GM23338 (cell line): ENCODE measurements at regions not wholly inside any gene's neighbourhood (a gene's known extent, or its start where the extent isn't known, plus 50 kb on each side); places are given as distances from the start of the nearest gene placed in this dataset.

Experiments
- ATAC-seq: fragments of 200-7000 bp; cut with Tn5 transposase; 3 replicates; pipeline ENCODE4 v1.9.1; 2020
- DNase-seq: peaks from one replicate; pipeline ENCODE4 v3.0.0-alpha.2; 2015; ENCODE audit warnings: low spot score
- H2AFZ ChIP-seq: fragments of 200-600 bp; sonication (generic); 2 replicates; pipeline ENCODE4 v1.8.0; 2016; ENCODE audit warnings: antibody characterized with exemption, mild to moderate bottlenecking, moderate library complexity
- H3F3A ChIP-seq: fragments of 200-600 bp; sonication (generic); replicated peaks from 2 replicates; pipeline ENCODE4 v1.8.0; 2017; ENCODE audit warnings: antibody characterized with exemption, mixed run types, low read depth
- H3K27ac ChIP-seq: fragments of 200-600 bp; sonication (generic); 2 replicates; pipeline ENCODE4 v1.6.1; 2016; ENCODE audit warnings: low read depth
- H3K27me3 ChIP-seq: fragments of 200-600 bp; sonication (generic); 2 replicates; pipeline ENCODE4 v1.8.0; 2016; ENCODE audit warnings: mild to moderate bottlenecking, mixed run types, moderate library complexity; ENCODE audit not compliant: insufficient read depth
- H3K36me3 ChIP-seq: fragments of 200-600 bp; sonication (generic); 2 replicates; pipeline ENCODE4 v1.8.0; 2016; ENCODE audit warnings: mild to moderate bottlenecking; ENCODE audit not compliant: insufficient read depth
- H3K4me1 ChIP-seq: fragments of 200-600 bp; sonication (generic); 2 replicates; pipeline ENCODE4 v1.8.0; 2016; ENCODE audit warnings: mild to moderate bottlenecking, moderate library complexity; ENCODE audit not compliant: insufficient read depth
- H3K4me2 ChIP-seq: fragments of 200-600 bp; sonication (generic); 2 replicates; pipeline ENCODE4 v1.7.1; 2017; ENCODE audit warnings: mixed run types
- H3K4me3 ChIP-seq: fragments of 200-600 bp; sonication (generic); 2 replicates; pipeline ENCODE4 v1.6.1; 2016; ENCODE audit warnings: mixed run types
- H3K79me2 ChIP-seq: fragments of 200-600 bp; sonication (generic); replicated peaks from 2 replicates; pipeline ENCODE4 v1.8.0; 2017; ENCODE audit warnings: mild to moderate bottlenecking; ENCODE audit not compliant: insufficient read depth
- H3K9me2 ChIP-seq: fragments of 200-600 bp; sonication (generic); 2 replicates; pipeline ENCODE4 v1.8.0; 2017; ENCODE audit not compliant: insufficient read depth
- H4K20me1 ChIP-seq: fragments of 200-600 bp; sonication (generic); replicated peaks from 2 replicates; pipeline ENCODE4 v1.8.0; 2017; ENCODE audit warnings: mild to moderate bottlenecking; ENCODE audit not compliant: insufficient read depth
- H3K27ac Mint-ChIP-seq: 2 replicates; pipeline ENCODE4 v1.8.0; 2020; ENCODE audit warnings: inconsistent platforms, mild to moderate bottlenecking, moderate library complexity, mixed read lengths
- H3K27me3 Mint-ChIP-seq: 3 replicates; pipeline ENCODE4 v1.8.0; 2022; ENCODE audit warnings: low read depth, mild to moderate bottlenecking, moderate library complexity, mixed read lengths, inconsistent platforms; ENCODE audit not compliant: insufficient read depth, poor library complexity
- H3K36me3 Mint-ChIP-seq: 3 replicates; pipeline ENCODE4 v1.8.0; 2021; ENCODE audit warnings: low read depth, mild to moderate bottlenecking, inconsistent platforms, moderate library complexity, mixed read lengths
- H3K4me1 Mint-ChIP-seq: 3 replicates; pipeline ENCODE4 v1.8.0; 2020; ENCODE audit warnings: mild to moderate bottlenecking, inconsistent platforms, mixed read lengths
- H3K4me3 Mint-ChIP-seq: 3 replicates; pipeline ENCODE4 v1.8.0; 2021; ENCODE audit warnings: moderate library complexity, mild to moderate bottlenecking, inconsistent platforms, mixed read lengths
- H3K9me3 Mint-ChIP-seq: 3 replicates; pipeline ENCODE4 v1.8.0; 2020; ENCODE audit warnings: moderate library complexity, mild to moderate bottlenecking, inconsistent platforms, mixed read lengths
- EZH2 ChIP-seq: fragments of 200-600 bp; sonication (generic); IDR thresholded peaks from one replicate; pipeline ENCODE4 v1.8.0; 2017; ENCODE audit warnings: antibody characterized with exemption, mild to moderate bottlenecking, low read depth; ENCODE audit not compliant: unreplicated experiment
- EZH2phosphoT487 ChIP-seq: fragments of 200-600 bp; sonication (generic); IDR thresholded peaks from one replicate; pipeline ENCODE4 v1.8.1; 2018; ENCODE audit warnings: antibody characterized with exemption; ENCODE audit not compliant: unreplicated experiment
- JUNB ChIP-seq: IDR thresholded peaks from one replicate; pipeline ENCODE4 v1.6.1; 2016; ENCODE audit warnings: antibody characterized with exemption; ENCODE audit not compliant: unreplicated experiment
- NANOG ChIP-seq: IDR thresholded peaks from 2 replicates; pipeline ENCODE4 v1.6.1; 2016; ENCODE audit warnings: antibody characterized with exemption, borderline replicate concordance
- STAT1 ChIP-seq: IDR thresholded peaks from one replicate; pipeline ENCODE4 v1.6.1; 2016; ENCODE audit warnings: antibody characterized with exemption; ENCODE audit not compliant: unreplicated experiment
- ZNF114 ChIP-seq: fragments of 250-450 bp; sonication (Bioruptor Pico); IDR thresholded peaks from 2 replicates; pipeline ENCODE4 v1.5.0; 2020; ENCODE audit warnings: mild to moderate bottlenecking, moderate library complexity
- ZNF331 ChIP-seq: fragments of 250-450 bp; sonication (Bioruptor Pico); IDR thresholded peaks from 2 replicates; pipeline ENCODE4 v1.5.0; 2020; ENCODE audit warnings: low read depth, mild to moderate bottlenecking, moderate library complexity
- TF ChIP-seq, protein P1 (sequence below): IDR thresholded peaks from one replicate; pipeline ENCODE4 v1.6.1; 2018; ENCODE audit warnings: antibody characterized with exemption; ENCODE audit not compliant: unreplicated experiment
- TF ChIP-seq, protein P2 (sequence below): IDR thresholded peaks from 2 replicates; pipeline ENCODE4 v1.6.1; 2016; ENCODE audit warnings: antibody characterized with exemption
- TF ChIP-seq, protein P3 (sequence below): fragments of 250-450 bp; sonication (Bioruptor Pico); IDR thresholded peaks from 2 replicates; pipeline ENCODE4 v1.5.0; 2020; ENCODE audit warnings: mild to moderate bottlenecking, moderate library complexity

DNA sequence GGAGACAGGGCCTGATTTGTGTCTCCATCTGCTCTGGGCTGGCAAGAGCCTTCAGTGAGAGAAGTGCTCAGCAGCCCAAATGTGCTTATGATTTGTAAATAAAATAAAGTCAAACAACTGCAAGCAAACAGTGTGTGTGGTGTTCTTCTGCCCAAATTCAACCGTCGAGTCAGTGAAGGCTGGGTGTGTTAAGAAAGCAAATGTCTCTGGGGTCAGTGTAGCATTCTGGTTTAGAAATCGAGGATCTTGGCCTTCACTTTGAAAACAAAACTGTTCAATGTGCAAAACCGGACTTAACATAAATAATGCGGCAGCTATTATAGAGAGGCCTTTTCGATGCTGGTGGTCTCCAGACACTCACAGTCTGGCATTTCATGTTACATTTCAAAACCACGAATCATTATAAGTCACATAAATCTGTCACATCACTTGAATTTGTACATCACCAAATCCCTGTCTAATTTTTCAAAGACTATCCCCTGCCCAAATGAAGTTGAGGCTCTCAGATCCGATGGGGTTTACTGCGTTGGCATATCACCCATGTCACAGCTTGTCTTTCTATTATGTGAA, 158.6 kb upstream of the MYOCD start (continued):
- TF ChIP-seq NANOG (no peak), STAT1 (no peak), EZH2phosphoT487 (no peak), ZNF114 (no peak)
- TF ChIP-seq, protein P1, sequence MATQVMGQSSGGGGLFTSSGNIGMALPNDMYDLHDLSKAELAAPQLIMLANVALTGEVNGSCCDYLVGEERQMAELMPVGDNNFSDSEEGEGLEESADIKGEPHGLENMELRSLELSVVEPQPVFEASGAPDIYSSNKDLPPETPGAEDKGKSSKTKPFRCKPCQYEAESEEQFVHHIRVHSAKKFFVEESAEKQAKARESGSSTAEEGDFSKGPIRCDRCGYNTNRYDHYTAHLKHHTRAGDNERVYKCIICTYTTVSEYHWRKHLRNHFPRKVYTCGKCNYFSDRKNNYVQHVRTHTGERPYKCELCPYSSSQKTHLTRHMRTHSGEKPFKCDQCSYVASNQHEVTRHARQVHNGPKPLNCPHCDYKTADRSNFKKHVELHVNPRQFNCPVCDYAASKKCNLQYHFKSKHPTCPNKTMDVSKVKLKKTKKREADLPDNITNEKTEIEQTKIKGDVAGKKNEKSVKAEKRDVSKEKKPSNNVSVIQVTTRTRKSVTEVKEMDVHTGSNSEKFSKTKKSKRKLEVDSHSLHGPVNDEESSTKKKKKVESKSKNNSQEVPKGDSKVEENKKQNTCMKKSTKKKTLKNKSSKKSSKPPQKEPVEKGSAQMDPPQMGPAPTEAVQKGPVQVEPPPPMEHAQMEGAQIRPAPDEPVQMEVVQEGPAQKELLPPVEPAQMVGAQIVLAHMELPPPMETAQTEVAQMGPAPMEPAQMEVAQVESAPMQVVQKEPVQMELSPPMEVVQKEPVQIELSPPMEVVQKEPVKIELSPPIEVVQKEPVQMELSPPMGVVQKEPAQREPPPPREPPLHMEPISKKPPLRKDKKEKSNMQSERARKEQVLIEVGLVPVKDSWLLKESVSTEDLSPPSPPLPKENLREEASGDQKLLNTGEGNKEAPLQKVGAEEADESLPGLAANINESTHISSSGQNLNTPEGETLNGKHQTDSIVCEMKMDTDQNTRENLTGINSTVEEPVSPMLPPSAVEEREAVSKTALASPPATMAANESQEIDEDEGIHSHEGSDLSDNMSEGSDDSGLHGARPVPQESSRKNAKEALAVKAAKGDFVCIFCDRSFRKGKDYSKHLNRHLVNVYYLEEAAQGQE = no peak

DNA sequence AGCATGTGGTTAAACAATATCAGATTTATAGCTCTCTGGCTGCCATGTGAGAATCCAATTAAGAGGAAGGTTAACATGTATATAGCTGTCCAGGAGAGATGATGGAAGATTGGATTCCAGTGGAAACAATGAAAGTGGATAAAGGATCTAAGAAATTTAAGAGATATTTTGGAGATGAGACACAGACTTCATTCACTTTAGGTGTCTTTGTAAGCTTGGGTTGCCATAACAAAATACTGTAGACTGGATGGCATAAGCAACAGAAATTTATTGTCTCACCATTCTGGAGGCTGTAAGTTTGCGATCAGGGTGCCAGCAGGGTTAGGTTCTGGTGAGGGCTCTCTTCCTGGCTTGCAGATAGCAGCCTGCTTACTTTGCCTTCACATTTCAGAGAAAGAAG, 155.9 kb upstream of the MYOCD start:
- no peaks in the 10 kb centered on the region; the same call in 2 of the 3 replicates for H3K9me3 Mint-ChIP-seq
- Histone ChIP-seq H3K36me3 (no peaks in the 10 kb centered on the region), H3F3A (no peaks in the 10 kb centered on the region), H3K4me3 (no peak overlapping the region), H3K4me1 (no peaks in the 10 kb centered on the region), H3K27me3 (no peaks in the 10 kb centered on the region), H4K20me1 (no peaks in the 10 kb centered on the region), H3K27ac (no peak overlapping the region), H3K79me2 (no peaks in the 10 kb centered on the region), H2AFZ (no peak overlapping the region), H3K9me2 (0 out of 2 replicates have a peak, but pooled peaks cover 5% of the 10 kb centered on the region), H3K4me2 (no peak overlapping the region)
- H3K36me3 Mint-ChIP-seq = no peaks in the 10 kb centered on the region
- ATAC-seq (no peak), DNase-seq (no peak)
- no peak overlapping the region for H3K4me3 Mint-ChIP-seq
- no peak overlapping the region for H3K27ac Mint-ChIP-seq
- H3K27me3 Mint-ChIP-seq = no peaks in the 10 kb centered on the region
- H3K4me1 Mint-ChIP-seq = no peaks in the 10 kb centered on the region
- TF ChIP-seq EZH2 = no peak
- TF ChIP-seq, protein P2, sequence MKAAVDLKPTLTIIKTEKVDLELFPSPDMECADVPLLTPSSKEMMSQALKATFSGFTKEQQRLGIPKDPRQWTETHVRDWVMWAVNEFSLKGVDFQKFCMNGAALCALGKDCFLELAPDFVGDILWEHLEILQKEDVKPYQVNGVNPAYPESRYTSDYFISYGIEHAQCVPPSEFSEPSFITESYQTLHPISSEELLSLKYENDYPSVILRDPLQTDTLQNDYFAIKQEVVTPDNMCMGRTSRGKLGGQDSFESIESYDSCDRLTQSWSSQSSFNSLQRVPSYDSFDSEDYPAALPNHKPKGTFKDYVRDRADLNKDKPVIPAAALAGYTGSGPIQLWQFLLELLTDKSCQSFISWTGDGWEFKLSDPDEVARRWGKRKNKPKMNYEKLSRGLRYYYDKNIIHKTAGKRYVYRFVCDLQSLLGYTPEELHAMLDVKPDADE = no peak
- no peak for TF ChIP-seq JUNB
- no peak for TF ChIP-seq NANOG
- TF ChIP-seq, protein P1 = no peak
- TF ChIP-seq, protein P3, sequence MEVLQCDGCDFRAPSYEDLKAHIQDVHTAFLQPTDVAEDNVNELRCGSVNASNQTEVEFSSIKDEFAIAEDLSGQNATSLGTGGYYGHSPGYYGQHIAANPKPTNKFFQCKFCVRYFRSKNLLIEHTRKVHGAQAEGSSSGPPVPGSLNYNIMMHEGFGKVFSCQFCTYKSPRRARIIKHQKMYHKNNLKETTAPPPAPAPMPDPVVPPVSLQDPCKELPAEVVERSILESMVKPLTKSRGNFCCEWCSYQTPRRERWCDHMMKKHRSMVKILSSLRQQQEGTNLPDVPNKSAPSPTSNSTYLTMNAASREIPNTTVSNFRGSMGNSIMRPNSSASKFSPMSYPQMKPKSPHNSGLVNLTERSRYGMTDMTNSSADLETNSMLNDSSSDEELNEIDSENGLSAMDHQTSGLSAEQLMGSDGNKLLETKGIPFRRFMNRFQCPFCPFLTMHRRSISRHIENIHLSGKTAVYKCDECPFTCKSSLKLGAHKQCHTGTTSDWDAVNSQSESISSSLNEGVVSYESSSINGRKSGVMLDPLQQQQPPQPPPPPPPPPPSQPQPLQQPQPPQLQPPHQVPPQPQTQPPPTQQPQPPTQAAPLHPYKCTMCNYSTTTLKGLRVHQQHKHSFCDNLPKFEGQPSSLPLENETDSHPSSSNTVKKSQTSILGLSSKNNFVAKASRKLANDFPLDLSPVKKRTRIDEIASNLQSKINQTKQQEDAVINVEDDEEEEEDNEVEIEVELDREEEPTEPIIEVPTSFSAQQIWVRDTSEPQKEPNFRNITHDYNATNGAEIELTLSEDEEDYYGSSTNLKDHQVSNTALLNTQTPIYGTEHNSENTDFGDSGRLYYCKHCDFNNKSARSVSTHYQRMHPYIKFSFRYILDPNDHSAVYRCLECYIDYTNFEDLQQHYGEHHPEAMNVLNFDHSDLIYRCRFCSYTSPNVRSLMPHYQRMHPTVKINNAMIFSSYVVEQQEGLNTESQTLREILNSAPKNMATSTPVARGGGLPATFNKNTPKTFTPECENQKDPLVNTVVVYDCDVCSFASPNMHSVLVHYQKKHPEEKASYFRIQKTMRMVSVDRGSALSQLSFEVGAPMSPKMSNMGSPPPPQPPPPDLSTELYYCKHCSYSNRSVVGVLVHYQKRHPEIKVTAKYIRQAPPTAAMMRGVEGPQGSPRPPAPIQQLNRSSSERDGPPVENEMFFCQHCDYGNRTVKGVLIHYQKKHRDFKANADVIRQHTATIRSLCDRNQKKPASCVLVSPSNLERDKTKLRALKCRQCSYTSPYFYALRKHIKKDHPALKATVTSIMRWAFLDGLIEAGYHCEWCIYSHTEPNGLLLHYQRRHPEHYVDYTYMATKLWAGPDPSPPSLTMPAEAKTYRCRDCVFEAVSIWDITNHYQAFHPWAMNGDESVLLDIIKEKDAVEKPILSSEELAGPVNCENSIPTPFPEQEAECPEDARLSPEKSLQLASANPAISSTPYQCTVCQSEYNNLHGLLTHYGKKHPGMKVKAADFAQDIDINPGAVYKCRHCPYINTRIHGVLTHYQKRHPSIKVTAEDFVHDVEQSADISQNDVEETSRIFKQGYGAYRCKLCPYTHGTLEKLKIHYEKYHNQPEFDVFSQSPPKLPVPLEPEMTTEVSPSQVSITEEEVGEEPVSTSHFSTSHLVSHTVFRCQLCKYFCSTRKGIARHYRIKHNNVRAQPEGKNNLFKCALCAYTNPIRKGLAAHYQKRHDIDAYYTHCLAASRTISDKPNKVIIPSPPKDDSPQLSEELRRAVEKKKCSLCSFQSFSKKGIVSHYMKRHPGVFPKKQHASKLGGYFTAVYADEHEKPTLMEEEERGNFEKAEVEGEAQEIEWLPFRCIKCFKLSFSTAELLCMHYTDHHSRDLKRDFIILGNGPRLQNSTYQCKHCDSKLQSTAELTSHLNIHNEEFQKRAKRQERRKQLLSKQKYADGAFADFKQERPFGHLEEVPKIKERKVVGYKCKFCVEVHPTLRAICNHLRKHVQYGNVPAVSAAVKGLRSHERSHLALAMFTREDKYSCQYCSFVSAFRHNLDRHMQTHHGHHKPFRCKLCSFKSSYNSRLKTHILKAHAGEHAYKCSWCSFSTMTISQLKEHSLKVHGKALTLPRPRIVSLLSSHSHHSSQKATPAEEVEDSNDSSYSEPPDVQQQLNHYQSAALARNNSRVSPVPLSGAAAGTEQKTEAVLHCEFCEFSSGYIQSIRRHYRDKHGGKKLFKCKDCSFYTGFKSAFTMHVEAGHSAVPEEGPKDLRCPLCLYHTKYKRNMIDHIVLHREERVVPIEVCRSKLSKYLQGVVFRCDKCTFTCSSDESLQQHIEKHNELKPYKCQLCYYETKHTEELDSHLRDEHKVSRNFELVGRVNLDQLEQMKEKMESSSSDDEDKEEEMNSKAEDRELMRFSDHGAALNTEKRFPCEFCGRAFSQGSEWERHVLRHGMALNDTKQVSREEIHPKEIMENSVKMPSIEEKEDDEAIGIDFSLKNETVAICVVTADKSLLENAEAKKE (CRISPR knock-in tag) = no peak
- no peak for TF ChIP-seq STAT1
- TF ChIP-seq ZNF114 = no peak
- no peak for TF ChIP-seq ZNF331 (CRISPR knock-in tag)
